HepG2 (cell line): ENCODE measurements at regions not wholly inside any gene's neighbourhood (a gene's known extent, or its start where the extent isn't known, plus 50 kb on each side); places are given as distances from the start of the nearest gene placed in this dataset.

ENCODE experiments used
- ATAC-seq: fragments of 200-7000 bp; cut with Tn5 transposase; 3 replicates; pipeline ENCODE4 v1.9.1; 2020; ENCODE audit warnings: mild to moderate bottlenecking, moderate library complexity
- BruUV-seq: library from RNA; stranded (reverse); fragments of 400-500 nt; replicated peaks from 2 replicates; lab custom pipeline; 2021; lab: Mats Ljungman, UMichigan
- CTCF ChIA-PET: fragments of 300-600 bp; formaldehyde crosslinking; extraction: SDS; loops from one replicate; lab custom pipeline; 2021; ENCODE audit warnings: low total read pairs, inconsistent platforms, low intra/inter-chr PET ratio; lab: Yijun Ruan, JAX
- POLR2A ChIA-PET: fragments of 350-600 bp; sonication (Branson Sonifier 250); formaldehyde crosslinking; loops from one replicate; lab custom pipeline; 2020; ENCODE audit warnings: antibody characterized with exemption, inconsistent platforms; lab: Yijun Ruan, JAX
- DNase-seq: peaks from one replicate; pipeline ENCODE4 v3.0.0-alpha.2; 2015; ENCODE audit warnings: low spot score
- FAIRE-seq: peaks from 3 replicates; lab custom pipeline; 2011; peaks lifted over from hg19 to GRCh38; lab: Jason Lieb, UNC
- H2AFZ ChIP-seq: one replicate; pipeline ENCODE4 v1.6.1; 2011; ENCODE audit warnings: low read length, inconsistent platforms
- H3K27ac ChIP-seq: fragments of 300-600 bp; 3 replicates; pipeline ENCODE4 v1.8.0; 2011; ENCODE audit warnings: mixed run types, mild to moderate bottlenecking, mixed read lengths, low read length, inconsistent platforms; ENCODE audit not compliant: insufficient read depth; ENCODE audit errors: extremely low read length
- H3K27me3 ChIP-seq, 2 experiments: fragments of 200-600 bp in 1 of 2; 2 replicates in 1 of 2; 3 replicates in 1 of 2; pipeline versions ENCODE4 v1.6.0 to v1.8.0; 2011; ENCODE audit warnings: low read length in 2 of 2, mild to moderate bottlenecking in 2 of 2, moderate library complexity in 2 of 2, inconsistent platforms in 1 of 2; ENCODE audit not compliant: insufficient read depth in 2 of 2, control insufficient read depth in 1 of 2
- H3K36me3 ChIP-seq, 2 experiments: fragments of 200-600 bp in 1 of 2; replicated peaks in 1 of 2; 2 replicates in 1 of 2; 3 replicates in 1 of 2; pipeline versions ENCODE4 v1.5.1 to v1.8.0; 2011; ENCODE audit warnings: low read length in 2 of 2, inconsistent platforms in 1 of 2; ENCODE audit not compliant: insufficient read depth in 2 of 2, control insufficient read depth in 1 of 2
- H3K4me1 ChIP-seq: 2 replicates; pipeline ENCODE4 v1.5.1; 2012; ENCODE audit warnings: low read length, inconsistent platforms; ENCODE audit not compliant: insufficient read depth
- H3K4me2 ChIP-seq: 2 replicates; pipeline ENCODE4 v1.6.0; 2011; ENCODE audit warnings: low read depth, low read length, inconsistent platforms
- H3K4me3 ChIP-seq, 3 experiments: fragments of 200-600 bp in 1 of 3; sonication (generic), shearing (Covaris generic) in 1 of 3; replicated peaks in 1 of 3; 2 replicates each; pipeline ENCODE4 v1.5.1; 2011 to 2016; ENCODE audit warnings: low read length in 3 of 3, inconsistent platforms in 2 of 3, low read depth in 2 of 3, mild to moderate bottlenecking in 2 of 3, control low read depth in 1 of 3, mixed read lengths in 1 of 3; ENCODE audit not compliant: insufficient read depth in 1 of 3
- H3K79me2 ChIP-seq: one replicate; pipeline ENCODE4 v1.6.1; 2011; ENCODE audit warnings: low read length, inconsistent platforms; ENCODE audit not compliant: insufficient read depth
- H3K9ac ChIP-seq: 2 replicates; pipeline ENCODE4 v1.6.0; 2011; ENCODE audit warnings: mild to moderate bottlenecking, low read depth, low read length, inconsistent platforms; ENCODE audit not compliant: insufficient read depth
- H3K9me3 ChIP-seq: 2 replicates; pipeline ENCODE4 v1.5.1; 2012; ENCODE audit warnings: mild to moderate bottlenecking, low read length
- H4K20me1 ChIP-seq: 2 replicates; pipeline ENCODE4 v1.6.0; 2011; ENCODE audit warnings: inconsistent platforms, mild to moderate bottlenecking, low read length, moderate library complexity; ENCODE audit not compliant: insufficient read depth
- AGO1 ChIP-seq: fragments of 200-400 bp; formaldehyde crosslinking; IDR thresholded peaks from 2 replicates; pipeline ENCODE4 v1.6.1; 2017; ENCODE audit warnings: mild to moderate bottlenecking, low read depth, low read length, moderate library complexity; ENCODE audit not compliant: poor library complexity, severe bottlenecking
- ATF1 ChIP-seq: IDR thresholded peaks from 2 replicates; pipeline ENCODE4 v1.6.1; 2016; ENCODE audit warnings: mild to moderate bottlenecking, control low read depth
- BRCA1 ChIP-seq: sonication (generic); formaldehyde crosslinking; IDR thresholded peaks from 2 replicates; pipeline ENCODE4 v1.4.0; 2020; ENCODE audit warnings: missing genetic modification reagents
- FOXO1 ChIP-seq: sonication (generic); formaldehyde crosslinking; IDR thresholded peaks from 2 replicates; pipeline ENCODE4 v1.4.0; 2020; ENCODE audit warnings: missing genetic modification reagents
- GATAD2A ChIP-seq: IDR thresholded peaks from 2 replicates; pipeline ENCODE4 v1.6.1; 2016
- HHEX ChIP-seq: IDR thresholded peaks from 2 replicates; pipeline ENCODE4 v1.6.1; 2016; ENCODE audit warnings: control low read depth
- HNF4A ChIP-seq: sonication (generic); formaldehyde crosslinking; IDR thresholded peaks from 2 replicates; pipeline ENCODE4 v1.4.0; 2020; ENCODE audit warnings: missing genetic modification reagents
- MIER2 ChIP-seq: IDR thresholded peaks from 2 replicates; pipeline ENCODE4 v1.6.1; 2016; ENCODE audit warnings: missing biosample characterization, missing genetic modification reagents
- MIXL1 ChIP-seq: IDR thresholded peaks from 2 replicates; pipeline ENCODE4 v1.6.1; 2016
- PHF21A ChIP-seq: sonication (generic); formaldehyde crosslinking; IDR thresholded peaks from 2 replicates; pipeline ENCODE4 v1.5.0; 2020; ENCODE audit warnings: mild to moderate bottlenecking, missing genetic modification reagents
- RAD51 ChIP-seq: fragments of 450-650 bp; IDR thresholded peaks from 2 replicates; pipeline ENCODE4 v1.6.1; 2016; ENCODE audit warnings: borderline replicate concordance
- RARA ChIP-seq: IDR thresholded peaks from 2 replicates; pipeline ENCODE4 v1.6.1; 2016; ENCODE audit warnings: missing genetic modification reagents, missing compliant biosample characterization
- RELA ChIP-seq: sonication (generic); formaldehyde crosslinking; IDR thresholded peaks from 2 replicates; pipeline ENCODE4 v1.4.0; 2020; ENCODE audit warnings: missing genetic modification reagents
- RFXANK ChIP-seq: IDR thresholded peaks from 2 replicates; pipeline ENCODE4 v1.6.1; 2016
- SMAD3 ChIP-seq: sonication (generic); formaldehyde crosslinking; IDR thresholded peaks from 2 replicates; pipeline ENCODE4 v1.4.0; 2020; ENCODE audit warnings: missing genetic modification reagents
- TARDBP ChIP-seq: sonication (generic); formaldehyde crosslinking; IDR thresholded peaks from 2 replicates; pipeline ENCODE4 v1.8.0; 2022; ENCODE audit warnings: mild to moderate bottlenecking, missing genetic modification reagents
- TGIF2 ChIP-seq: IDR thresholded peaks from 2 replicates; pipeline ENCODE4 v1.6.1; 2016; ENCODE audit warnings: control low read depth, missing compliant biosample characterization
- TMF1 ChIP-seq: sonication (generic); formaldehyde crosslinking; IDR thresholded peaks from 2 replicates; pipeline ENCODE4 v1.8.1; 2022; ENCODE audit warnings: low read depth, missing genetic modification reagents
- ZNF251 ChIP-seq: sonication (generic); formaldehyde crosslinking; IDR thresholded peaks from 2 replicates; pipeline ENCODE4 v1.9.0; 2021; ENCODE audit warnings: mild to moderate bottlenecking, missing genetic modification reagents
- ZNF878 ChIP-seq: sonication (generic); formaldehyde crosslinking; IDR thresholded peaks from 2 replicates; pipeline ENCODE4 v1.8.1; 2023; ENCODE audit warnings: mild to moderate bottlenecking, missing genetic modification reagents, moderate library complexity
- ZSCAN25 ChIP-seq: sonication (generic); formaldehyde crosslinking; IDR thresholded peaks from 2 replicates; pipeline ENCODE4 v1.8.0; 2022; ENCODE audit warnings: mild to moderate bottlenecking, missing genetic modification reagents
- WGBS: methylation state at CpG from one replicate; pipeline ENCODE4 v1.1.6; 2017; ENCODE audit warnings: low lambda C conversion rate; 5-methylcytosine and 5-hydroxymethylcytosine counted together
- in situ Hi-C: cut with HindIII; loops from 2 replicates; pipeline ENCODE4 v1.10.0; 2017; ENCODE audit warnings: low pct_unique_long_range_greater_than_20kb; ENCODE audit not compliant: extremely low pct_ligation_motif_present
- intact Hi-C: fragments of 100-400 bp; cut with micrococcal nuclease; formaldehyde crosslinking; loops from one replicate; pipeline ENCODE4 v1.10.0; 2022; ENCODE audit not compliant: unreplicated experiment
- TF ChIP-seq, protein P1 (sequence below), 2 experiments: sonication (generic) in 1 of 2; formaldehyde crosslinking in 1 of 2; IDR thresholded peaks; 2 replicates each; pipeline versions ENCODE4 v1.4.0 to v1.6.1; 2018 to 2020; ENCODE audit warnings: missing genetic modification reagents in 2 of 2, borderline replicate concordance in 1 of 2, low read depth in 1 of 2, mild to moderate bottlenecking in 1 of 2, missing biosample characterization in 1 of 2
- TF ChIP-seq, protein P2 (sequence below): IDR thresholded peaks from 2 replicates; pipeline ENCODE4 v1.6.1; 2012; ENCODE audit warnings: low read depth, low read length, improper control_type of control experiment

DNA sequence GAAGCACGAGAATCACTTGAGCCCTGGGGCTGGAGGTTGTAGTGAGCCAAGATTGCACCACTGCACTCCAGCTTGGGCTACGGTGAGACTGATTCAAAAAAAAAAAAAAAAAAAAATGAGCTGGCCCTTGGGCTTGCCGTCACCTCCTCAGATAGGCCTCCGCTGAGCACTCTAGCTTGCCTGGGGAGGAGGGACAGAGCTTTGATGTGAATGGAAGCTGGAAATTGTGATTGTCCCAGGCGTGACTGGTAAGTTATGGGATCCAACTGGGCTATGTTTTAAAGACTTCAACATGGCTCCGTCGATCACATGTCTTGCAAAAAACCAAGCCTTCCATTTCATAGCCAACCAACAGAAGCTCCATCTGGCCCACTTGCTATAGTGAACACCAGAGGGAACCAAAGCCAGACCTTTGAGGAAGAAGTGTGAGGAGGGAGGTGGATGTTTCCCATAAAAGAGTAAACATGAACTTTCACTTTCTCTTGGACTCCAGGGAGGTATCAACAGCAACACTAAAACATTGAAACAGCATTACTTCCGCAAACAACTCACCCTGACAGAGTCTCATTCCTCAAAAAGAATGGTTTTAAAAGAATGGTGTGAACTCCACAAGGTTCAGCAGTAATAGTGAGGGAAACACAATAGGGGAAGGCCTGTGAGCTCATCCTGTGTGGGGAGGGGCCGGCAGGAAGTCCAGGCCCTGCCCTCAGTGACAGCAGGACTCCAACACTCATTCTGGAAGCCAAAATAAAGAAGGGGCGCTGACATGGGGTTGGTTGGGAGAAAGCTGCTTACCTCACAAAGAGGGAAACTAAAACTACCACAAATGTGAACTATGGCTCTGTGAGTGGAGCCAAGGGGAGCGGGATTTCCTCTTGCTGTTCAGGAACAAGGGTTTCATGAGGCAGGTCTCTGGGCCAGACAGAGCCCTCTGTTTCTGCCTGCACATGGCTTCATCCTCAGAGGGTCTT is 59.2 kb upstream of the IL12A start:
- ChIA-PET POLR2A (interaction anchor here (0.8 to 1.2 kb wide), 5 partner anchors 10 to 60 kb away, joined by 3 to 6 read pairs (median 4); partner anchors contain the start of gene IL12A), CTCF (interaction anchor here (1.5 to 1.7 kb wide), 2 partner anchors 73 to 77 kb away, joined by 10 to 16 read pairs; no protein-coding TSS in a partner anchor)
- no peaks in the 10 kb centered on the region for H3K36me3 ChIP-seq
- H3K9ac ChIP-seq, result peak overlapping the region; percentile 20
- H3K79me2 ChIP-seq, result no peaks in the 10 kb centered on the region
- H3K9me3 ChIP-seq, result peaks cover 16% of the 10 kb centered on the region
- in situ Hi-C loops (loop anchor here (5.0 kb wide), 1 partner anchor 73 kb away; no protein-coding TSS in a partner anchor), intact Hi-C loops (loop anchor here (1.0 to 5.0 kb wide), 2 partner anchors 58 to 77 kb away; partner anchors contain the start of gene IL12A)
- H3K4me2 ChIP-seq, result peak overlapping the region; percentile 71
- H3K27ac ChIP-seq, result peak overlapping the region; percentile 10
- peak overlapping the region; percentile 28 to 51 (median 48); a peak in 5 of 6 replicates for H3K4me3 ChIP-seq
- BruUV-seq, result no TSS peak
- DNase-seq (peak; percentile 80), ATAC-seq (peak; percentile 97), FAIRE-seq (peak; percentile 94)
- H2AFZ ChIP-seq, result peak overlapping the region; percentile 93
- no peaks in the 10 kb centered on the region for H3K27me3 ChIP-seq
- WGBS, result 51% methylated on average over 11 of the region's 11 CpGs
- peaks cover 18% of the 10 kb centered on the region for H3K4me1 ChIP-seq
- no peaks in the 10 kb centered on the region for H4K20me1 ChIP-seq
- TF ChIP-seq TMF1 (CRISPR knock-in tag) (0 out of 2 replicates have a peak, but pooled peaks have one; percentile 32), RAD51 (no peak), MIER2 (CRISPR knock-in tag) (peak; percentile 29; the same call in 1 of the 2 replicates), PHF21A (peak; percentile 23; the same call in 1 of the 2 replicates), RARA (0 out of 2 replicates have a peak, but pooled peaks have one; percentile 16), RELA (no peak), MIXL1 (peak; percentile 49; the same call in 1 of the 2 replicates), GATAD2A (CRISPR knock-in tag) (peak; percentile 61), FOXO1 (CRISPR knock-in tag) (peak; percentile 53; the same call in 1 of the 2 replicates), TGIF2 (CRISPR knock-in tag) (peak; percentile 49; the same call in 1 of the 2 replicates), HHEX (no peak), ZSCAN25 (no peak), RFXANK (CRISPR knock-in tag) (no peak), ATF1 (peak; percentile 26; the same call in 1 of the 2 replicates), TARDBP (CRISPR knock-in tag) (peak; percentile 47; the same call in 1 of the 2 replicates), ZNF251 (no peak), SMAD3 (CRISPR knock-in tag) (peak; percentile 48; the same call in 1 of the 2 replicates), BRCA1 (CRISPR knock-in tag) (no peak), ZNF878 (CRISPR knock-in tag) (0 out of 2 replicates have a peak, but pooled peaks have one; percentile 49), AGO1 (no peak), HNF4A (peak; percentile 25; the same call in 1 of the 2 replicates)
- TF ChIP-seq, protein P1, sequence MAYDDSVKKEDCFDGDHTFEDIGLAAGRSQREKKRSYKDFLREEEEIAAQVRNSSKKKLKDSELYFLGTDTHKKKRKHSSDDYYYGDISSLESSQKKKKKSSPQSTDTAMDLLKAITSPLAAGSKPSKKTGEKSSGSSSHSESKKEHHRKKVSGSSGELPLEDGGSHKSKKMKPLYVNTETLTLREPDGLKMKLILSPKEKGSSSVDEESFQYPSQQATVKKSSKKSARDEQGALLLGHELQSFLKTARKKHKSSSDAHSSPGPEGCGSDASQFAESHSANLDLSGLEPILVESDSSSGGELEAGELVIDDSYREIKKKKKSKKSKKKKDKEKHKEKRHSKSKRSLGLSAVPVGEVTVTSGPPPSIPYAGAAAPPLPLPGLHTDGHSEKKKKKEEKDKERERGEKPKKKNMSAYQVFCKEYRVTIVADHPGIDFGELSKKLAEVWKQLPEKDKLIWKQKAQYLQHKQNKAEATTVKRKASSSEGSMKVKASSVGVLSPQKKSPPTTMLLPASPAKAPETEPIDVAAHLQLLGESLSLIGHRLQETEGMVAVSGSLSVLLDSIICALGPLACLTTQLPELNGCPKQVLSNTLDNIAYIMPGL (CRISPR knock-in tag; IDR thresholded peaks at IDR 0.05; ENCODE audit: borderline replicate concordance in 1 of 2, low read depth in 1 of 2), result peak in 1 of 2 experiments; percentile 70; a peak in 1 of 4 replicates
- TF ChIP-seq, protein P2, sequence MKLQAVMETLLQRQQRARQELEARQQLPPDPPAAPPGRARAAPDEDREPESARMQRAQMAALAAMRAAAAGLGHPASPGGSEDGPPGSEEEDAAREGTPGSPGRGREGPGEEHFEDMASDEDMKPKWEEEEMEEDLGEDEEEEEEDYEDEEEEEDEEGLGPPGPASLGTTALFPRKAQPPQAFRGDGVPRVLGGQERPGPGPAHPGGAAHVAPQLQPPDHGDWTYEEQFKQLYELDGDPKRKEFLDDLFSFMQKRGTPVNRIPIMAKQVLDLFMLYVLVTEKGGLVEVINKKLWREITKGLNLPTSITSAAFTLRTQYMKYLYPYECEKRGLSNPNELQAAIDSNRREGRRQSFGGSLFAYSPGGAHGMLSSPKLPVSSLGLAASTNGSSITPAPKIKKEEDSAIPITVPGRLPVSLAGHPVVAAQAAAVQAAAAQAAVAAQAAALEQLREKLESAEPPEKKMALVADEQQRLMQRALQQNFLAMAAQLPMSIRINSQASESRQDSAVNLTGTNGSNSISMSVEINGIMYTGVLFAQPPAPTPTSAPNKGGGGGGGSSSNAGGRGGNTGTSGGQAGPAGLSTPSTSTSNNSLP, result 0 out of 2 replicates have a peak, but pooled peaks have one; percentile 11
